SKM-1 (cell line): ENCODE measurements at regions not wholly inside any gene's neighbourhood (a gene's known extent, or its start where the extent isn't known, plus 50 kb on each side); places are given as distances from the start of the nearest gene placed in this dataset.
"Not testable (repeated sequence)": the region's sequence is repeated elsewhere in the genome, so short reads cannot be mapped to it uniquely, and the experiment has no call there.

Source experiments
- DNase-seq: peaks from one replicate; lab custom pipeline; 2025; ENCODE audit not compliant: unreplicated experiment; lab: John Stamatoyannopoulos, UW

- DNase-seq = no peak
These were observed 55.7 kb upstream of the RNPC3 start for GRCh38 chr1:103469801-103470200.

GRCh38 chr1:103467100-103467499 lies 58.4 kb upstream of the RNPC3 start:
- no peak for DNase-seq

- peak; percentile 63 for DNase-seq
These were observed 64.1 kb upstream of the RNPC3 start for GRCh38 chr1:103461161-103462105.

GRCh38 chr1:103460511-103460910 lies 65.0 kb upstream of the RNPC3 start:
- DNase-seq = no peak

GRCh38 chr1:103459346-103459745 lies 66.2 kb upstream of the RNPC3 start:
- DNase-seq = no peak

- DNase-seq = no peak
These were observed 67.5 kb upstream of the RNPC3 start for GRCh38 chr1:103457886-103458455.

GRCh38 chr1:103448560-103448959 lies 76.9 kb upstream of the RNPC3 start:
- DNase-seq = peak; percentile 4

- DNase-seq = no peak
These were observed 78.0 kb upstream of the RNPC3 start for GRCh38 chr1:103447471-103447870.

GRCh38 chr1:103441342-103441741 lies 84.2 kb upstream of the RNPC3 start:
- no peak for DNase-seq

GRCh38 chr1:103436568-103437100 lies 88.9 kb upstream of the RNPC3 start:
- not testable (repeated sequence) for DNase-seq

- no peak for DNase-seq
These were observed 90.1 kb upstream of the RNPC3 start for GRCh38 chr1:103435443-103435842.

GRCh38 chr1:103424650-103425049 lies 100.8 kb upstream of the RNPC3 start:
- DNase-seq = no peak

GRCh38 chr1:103416681-103417286 lies 108.7 kb upstream of the RNPC3 start:
- no peak for DNase-seq

GRCh38 chr1:103387898-103388297 lies 137.6 kb upstream of the RNPC3 start:
- DNase-seq = no peak

GRCh38 chr1:103373991-103374390 lies 151.5 kb upstream of the RNPC3 start:
- DNase-seq = no peak

- no peak for DNase-seq
These were observed 152.6 kb upstream of the RNPC3 start for GRCh38 chr1:103372866-103373265.

GRCh38 chr1:103371234-103371633 lies 154.3 kb upstream of the RNPC3 start:
- DNase-seq = no peak

- DNase-seq = no peak
These were observed 158.3 kb upstream of the RNPC3 start for GRCh38 chr1:103367186-103367585.

GRCh38 chr1:103365860-103366569 lies 159.5 kb upstream of the RNPC3 start:
- DNase-seq = no peak

- peak; percentile 9 for DNase-seq
These were observed 162.5 kb upstream of the RNPC3 start for GRCh38 chr1:103363008-103363365.

- DNase-seq = no peak
These were observed 163.0 kb upstream of the RNPC3 start for GRCh38 chr1:103362348-103363007.
